ENCODE measurements at regions not wholly inside any gene's neighbourhood (a gene's known extent, or its start where the extent isn't known, plus 50 kb on each side); places are given as distances from the start of the nearest gene placed in this dataset.

GRCh38 chr5:107320846-107321245 lies 349.9 kb downstream of the EFNA5 start:
- H4K20me1 ChIP-seq (ENCODE audit: insufficient read depth), result no peaks in the 10 kb centered on the region
- ChIA-PET RAD21 (ENCODE audit: low non-redundant PET in 1 of 2, low total read pairs in 2 of 2, uncharacterized antibody in 2 of 2, unreplicated experiment in 2 of 2) (no interaction called here), CTCF (no interaction called here), POLR2A (no interaction called here)
- no peaks in the 10 kb centered on the region for H3K9me3 ChIP-seq (ENCODE audit: control insufficient read depth in 1 of 2, insufficient read depth in 1 of 2, low read depth in 1 of 2, low read length in 2 of 2)
- no peaks in the 10 kb centered on the region for H3K79me2 ChIP-seq (ENCODE audit: insufficient read depth, low read length)
- H3K36me3 ChIP-seq (ENCODE audit: control insufficient read depth in 1 of 2, insufficient read depth in 2 of 2, low read length in 2 of 2), result no peaks in the 10 kb centered on the region
- no peaks in the 10 kb centered on the region for H3K9me2 ChIP-seq (ENCODE audit: insufficient read depth)
- H3K4me2 ChIP-seq (ENCODE audit: low read length), result no peak overlapping the region
- ATAC-seq (no peak), DNase-seq (ENCODE audit: low read depth, low spot score) (no peak)
- no peak overlapping the region for H3K4me3 ChIP-seq (replicated peaks in 1 of 2; ENCODE audit: low read depth in 1 of 2, low read length in 2 of 2)
- intact Hi-C loops (cut with micrococcal nuclease), result no loop called here
- H3K4me1 ChIP-seq (ENCODE audit: control insufficient read depth in 1 of 2, insufficient read depth in 2 of 2, low read length in 2 of 2), result no peaks in the 10 kb centered on the region
- no peak overlapping the region for H3K27ac ChIP-seq (ENCODE audit: low read depth, low read length)
- no peaks in the 10 kb centered on the region for H3K27me3 ChIP-seq (ENCODE audit: insufficient read depth, low read length)
- TF ChIP-seq ELF1 (IDR thresholded peaks at IDR 0.05; ENCODE audit: borderline replicate concordance, low read depth), result no peak
- TF ChIP-seq, protein P1, sequence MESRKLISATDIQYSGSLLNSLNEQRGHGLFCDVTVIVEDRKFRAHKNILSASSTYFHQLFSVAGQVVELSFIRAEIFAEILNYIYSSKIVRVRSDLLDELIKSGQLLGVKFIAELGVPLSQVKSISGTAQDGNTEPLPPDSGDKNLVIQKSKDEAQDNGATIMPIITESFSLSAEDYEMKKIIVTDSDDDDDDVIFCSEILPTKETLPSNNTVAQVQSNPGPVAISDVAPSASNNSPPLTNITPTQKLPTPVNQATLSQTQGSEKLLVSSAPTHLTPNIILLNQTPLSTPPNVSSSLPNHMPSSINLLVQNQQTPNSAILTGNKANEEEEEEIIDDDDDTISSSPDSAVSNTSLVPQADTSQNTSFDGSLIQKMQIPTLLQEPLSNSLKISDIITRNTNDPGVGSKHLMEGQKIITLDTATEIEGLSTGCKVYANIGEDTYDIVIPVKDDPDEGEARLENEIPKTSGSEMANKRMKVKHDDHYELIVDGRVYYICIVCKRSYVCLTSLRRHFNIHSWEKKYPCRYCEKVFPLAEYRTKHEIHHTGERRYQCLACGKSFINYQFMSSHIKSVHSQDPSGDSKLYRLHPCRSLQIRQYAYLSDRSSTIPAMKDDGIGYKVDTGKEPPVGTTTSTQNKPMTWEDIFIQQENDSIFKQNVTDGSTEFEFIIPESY (IDR thresholded peaks at IDR 0.05; ENCODE audit: extremely low read depth, insufficient replicate concordance, low read length), result no peak
- TF ChIP-seq POLR2A (IDR thresholded peaks at IDR 0.05; ENCODE audit: borderline replicate concordance, extremely low read depth, insufficient read depth, insufficient read length), result no peak
- no peak for TF ChIP-seq EZH2 (IDR thresholded peaks at IDR 0.05)
- no peak for TF ChIP-seq RAD21 (IDR thresholded peaks at IDR 0.05; ENCODE audit: low read depth)
- TF ChIP-seq ATF3 (IDR thresholded peaks at IDR 0.05), result no peak
- no peak for TF ChIP-seq EGR1 (IDR thresholded peaks at IDR 0.05; ENCODE audit: low read depth)
- TF ChIP-seq CBX3 (IDR thresholded peaks at IDR 0.05; ENCODE audit: low read depth), result no peak
- no peak for TF ChIP-seq POLR2AphosphoS5 (IDR thresholded peaks at IDR 0.05; ENCODE audit: low read depth, low read length)
- H3K9ac ChIP-seq (ENCODE audit: low read length), result no peak overlapping the region
- no peak overlapping the region for H2AFZ ChIP-seq (ENCODE audit: low read depth, low read length, poor library complexity, severe bottlenecking)
- no TSS peak for BruUV-seq (replicated peaks)

- RAD21 ChIA-PET (ENCODE audit: low non-redundant PET in 1 of 2, low total read pairs in 2 of 2, uncharacterized antibody in 2 of 2, unreplicated experiment in 2 of 2), result no interaction called here
- ATAC-seq (no peak), DNase-seq (ENCODE audit: low read depth, low spot score) (no peak)
- no peaks in the 10 kb centered on the region for H3K79me2 ChIP-seq (ENCODE audit: insufficient read depth, low read length)
- no peaks in the 10 kb centered on the region for H3K27me3 ChIP-seq (ENCODE audit: insufficient read depth, low read length)
- H3K27ac ChIP-seq (ENCODE audit: low read depth, low read length), result no peak overlapping the region
- no peaks in the 10 kb centered on the region for H3K36me3 ChIP-seq (ENCODE audit: control insufficient read depth in 1 of 2, insufficient read depth in 2 of 2, low read length in 2 of 2)
- no peaks in the 10 kb centered on the region for H3K9me3 ChIP-seq (ENCODE audit: control insufficient read depth in 1 of 2, insufficient read depth in 1 of 2, low read depth in 1 of 2, low read length in 2 of 2)
- no peak overlapping the region for H3K4me3 ChIP-seq (replicated peaks in 1 of 2; ENCODE audit: low read depth in 1 of 2, low read length in 2 of 2)
- POLR2A ChIA-PET, result no interaction called here
- TF ChIP-seq SIN3A (IDR thresholded peaks at IDR 0.05; ENCODE audit: low read depth) (no peak), CEBPB (IDR thresholded peaks at IDR 0.05; ENCODE audit: low read depth) (no peak), CTCF (IDR thresholded peaks at IDR 0.05 in 2 of 3, conservative IDR thresholded peaks at IDR 0.05 in 1 of 3; ENCODE audit: borderline replicate concordance in 1 of 3, insufficient read depth in 1 of 3, low read depth in 2 of 3, low read length in 2 of 3) (no peak)
- no peaks in the 10 kb centered on the region for H3K4me1 ChIP-seq (ENCODE audit: control insufficient read depth in 1 of 2, insufficient read depth in 2 of 2, low read length in 2 of 2)
- H3K9me2 ChIP-seq (ENCODE audit: insufficient read depth), result no peaks in the 10 kb centered on the region
- no TSS peak for BruUV-seq (replicated peaks)
- intact Hi-C loops (cut with micrococcal nuclease), result no loop called here
- no peak overlapping the region for H2AFZ ChIP-seq (ENCODE audit: low read depth, low read length, poor library complexity, severe bottlenecking)
- CTCF ChIA-PET, result no interaction called here
- H3K4me2 ChIP-seq (ENCODE audit: low read length), result no peak overlapping the region
- no peak overlapping the region for H3K9ac ChIP-seq (ENCODE audit: low read length)
- no peaks in the 10 kb centered on the region; the same call in 1 of the 2 replicates for H4K20me1 ChIP-seq (ENCODE audit: insufficient read depth)
Measured at GRCh38 chr5:107320376-107320775, 350.4 kb downstream of the EFNA5 start.

Measured in HCT116 (cell line).